DND-41 (cell line): ENCODE measurements at regions not wholly inside any gene's neighbourhood (a gene's known extent, or its start where the extent isn't known, plus 50 kb on each side); places are given as distances from the start of the nearest gene placed in this dataset.
"Not testable (repeated sequence)": the region's sequence is repeated elsewhere in the genome, so short reads cannot be mapped to it uniquely, and the experiment has no call there.

Experiments used
- ATAC-seq: fragments of 200-7000 bp; cut with Tn5 transposase; 3 replicates; pipeline ENCODE4 v1.9.1; 2021; ENCODE audit warnings: low read depth; ENCODE audit not compliant: insufficient read depth
- DNase-seq: peaks from one replicate; pipeline ENCODE4 v3.0.0-alpha.2; 2020
- H2AFZ ChIP-seq: 2 replicates; pipeline ENCODE4 v1.6.0; 2012; ENCODE audit warnings: low read depth, low read length
- H3K27ac ChIP-seq: 2 replicates; pipeline ENCODE4 v1.5.1; 2012; ENCODE audit warnings: low read length, inconsistent platforms
- H3K27me3 ChIP-seq: fragments of 200-600 bp; sonication (generic); 2 replicates; pipeline ENCODE4 v1.6.0; 2012; ENCODE audit warnings: low read length, mild to moderate bottlenecking, inconsistent platforms; ENCODE audit not compliant: insufficient read depth, poor library complexity
- H3K36me3 ChIP-seq: 2 replicates; pipeline ENCODE4 v1.5.1; 2012; ENCODE audit warnings: low read length, inconsistent platforms; ENCODE audit not compliant: insufficient read depth
- H3K4me1 ChIP-seq: 2 replicates; pipeline ENCODE4 v1.5.1; 2012; ENCODE audit warnings: mild to moderate bottlenecking, low read length; ENCODE audit not compliant: insufficient read depth
- H3K4me2 ChIP-seq: 2 replicates; pipeline ENCODE4 v1.6.0; 2012; ENCODE audit warnings: mild to moderate bottlenecking, moderate library complexity, low read length, inconsistent platforms; ENCODE audit not compliant: insufficient read depth
- H3K4me3 ChIP-seq, 2 experiments: fragments of 200-600 bp in 1 of 2; shearing (Covaris generic) in 1 of 2; 2 replicates each; pipeline ENCODE4 v1.5.1; 2012 to 2016; ENCODE audit warnings: inconsistent platforms in 2 of 2, low read length in 2 of 2, mild to moderate bottlenecking in 2 of 2, low read depth in 1 of 2, moderate library complexity in 1 of 2
- H3K79me2 ChIP-seq: 2 replicates; pipeline ENCODE4 v1.6.0; 2012; ENCODE audit warnings: low read length, inconsistent platforms; ENCODE audit not compliant: insufficient read depth
- H3K9ac ChIP-seq: 2 replicates; pipeline ENCODE4 v1.6.0; 2012; ENCODE audit warnings: low read depth, mild to moderate bottlenecking, inconsistent platforms, low read length, moderate library complexity
- H3K9me3 ChIP-seq: 2 replicates; pipeline ENCODE4 v1.5.1; 2012; ENCODE audit warnings: low read length, moderate library complexity, mild to moderate bottlenecking, inconsistent platforms; ENCODE audit not compliant: insufficient read depth, severe bottlenecking
- H4K20me1 ChIP-seq: 2 replicates; pipeline ENCODE4 v1.6.0; 2012; ENCODE audit warnings: low read length; ENCODE audit not compliant: insufficient read depth
- CTCF ChIP-seq: IDR thresholded peaks from 2 replicates; pipeline ENCODE4 v1.5.1; 2012; ENCODE audit warnings: borderline replicate concordance, low read length, moderate library complexity, mild to moderate bottlenecking; ENCODE audit not compliant: poor library complexity, severe bottlenecking; ENCODE audit errors: extremely low read depth
- EZH2 ChIP-seq: IDR thresholded peaks from 3 replicates; pipeline ENCODE4 v1.6.1; 2012; ENCODE audit warnings: borderline replicate concordance, low read depth, mild to moderate bottlenecking, moderate library complexity, low read length, inconsistent platforms; ENCODE audit not compliant: severe bottlenecking

GRCh38 chr4:117014236-117014635 lies 71.1 kb downstream of the TRAM1L1 start:
- Histone ChIP-seq H3K79me2 (no peaks in the 10 kb centered on the region), H4K20me1 (no peaks in the 10 kb centered on the region), H3K36me3 (no peaks in the 10 kb centered on the region), H3K27ac (no peak overlapping the region), H3K27me3 (no peaks in the 10 kb centered on the region), H2AFZ (no peak overlapping the region), H3K4me2 (no peak overlapping the region), H3K9ac (no peak overlapping the region), H3K9me3 (no peaks in the 10 kb centered on the region), H3K4me1 (no peaks in the 10 kb centered on the region), H3K4me3 (no peak overlapping the region)
- DNase-seq (no peak), ATAC-seq (no peak)
- TF ChIP-seq CTCF (no peak), EZH2 (no peak)

- H3K9me3 ChIP-seq, result no peaks in the 10 kb centered on the region
- TF ChIP-seq EZH2, result no peak
- TF ChIP-seq CTCF, result no peak
- DNase-seq, result no peak
- H3K4me3 ChIP-seq, result no peak overlapping the region
- no peaks in the 10 kb centered on the region for H3K4me1 ChIP-seq
- H3K27me3 ChIP-seq, result no peaks in the 10 kb centered on the region
- H3K79me2 ChIP-seq, result no peaks in the 10 kb centered on the region
- H2AFZ ChIP-seq, result no peak overlapping the region
- H3K9ac ChIP-seq, result no peak overlapping the region
- no peak for ATAC-seq
- H3K36me3 ChIP-seq, result no peaks in the 10 kb centered on the region
- H4K20me1 ChIP-seq, result no peaks in the 10 kb centered on the region
- H3K4me2 ChIP-seq, result no peak overlapping the region
- H3K27ac ChIP-seq, result no peak overlapping the region
Observed at GRCh38 chr4:117010671-117011070, 74.7 kb downstream of the TRAM1L1 start.

GRCh38 chr4:117001077-117001476 lies 84.3 kb downstream of the TRAM1L1 start:
- no peak overlapping the region for H2AFZ ChIP-seq
- H3K79me2 ChIP-seq, result no peaks in the 10 kb centered on the region
- H3K4me1 ChIP-seq, result no peaks in the 10 kb centered on the region
- H3K27ac ChIP-seq, result no peak overlapping the region
- H3K36me3 ChIP-seq, result no peaks in the 10 kb centered on the region
- no peak overlapping the region for H3K4me3 ChIP-seq
- H3K9ac ChIP-seq, result no peak overlapping the region
- no peaks in the 10 kb centered on the region for H3K27me3 ChIP-seq
- no peak overlapping the region for H3K4me2 ChIP-seq
- H4K20me1 ChIP-seq, result no peaks in the 10 kb centered on the region
- TF ChIP-seq CTCF, result no peak
- TF ChIP-seq EZH2, result no peak
- ATAC-seq (no peak), DNase-seq (no peak)
- no peaks in the 10 kb centered on the region for H3K9me3 ChIP-seq

GRCh38 chr4:116982656-116983055 lies 102.7 kb downstream of the TRAM1L1 start:
- Histone ChIP-seq H3K36me3 (no peaks in the 10 kb centered on the region), H3K4me3 (no peak overlapping the region), H3K79me2 (no peaks in the 10 kb centered on the region), H3K4me2 (no peak overlapping the region), H3K27me3 (no peaks in the 10 kb centered on the region), H3K4me1 (no peaks in the 10 kb centered on the region), H3K27ac (no peak overlapping the region), H3K9me3 (no peaks in the 10 kb centered on the region), H4K20me1 (no peaks in the 10 kb centered on the region), H3K9ac (no peak overlapping the region), H2AFZ (no peak overlapping the region)
- DNase-seq (no peak), ATAC-seq (no peak)
- TF ChIP-seq CTCF (no peak), EZH2 (no peak)

GRCh38 chr4:116980436-116980835 lies 104.9 kb downstream of the TRAM1L1 start:
- not testable (repeated sequence) for DNase-seq, H3K27ac ChIP-seq, H4K20me1 ChIP-seq, H3K27me3 ChIP-seq, H3K4me3 ChIP-seq, ATAC-seq, H3K9ac ChIP-seq, H3K9me3 ChIP-seq, H3K36me3 ChIP-seq, H3K4me1 ChIP-seq, H3K4me2 ChIP-seq, H3K79me2 ChIP-seq, H2AFZ ChIP-seq
